SU-DHL-6 (cell line): ENCODE measurements at regions not wholly inside any gene's neighbourhood (a gene's known extent, or its start where the extent isn't known, plus 50 kb on each side); places are given as distances from the start of the nearest gene placed in this dataset.

Experiments used
- H2AFZ ChIP-seq: fragments of 200-600 bp; sonication (generic); 2 replicates; pipeline ENCODE4 v1.6.1; 2014; ENCODE audit warnings: low read depth, mild to moderate bottlenecking, moderate library complexity, mixed read lengths, antibody characterized with exemption, low read length; ENCODE audit not compliant: severe bottlenecking
- H3F3A ChIP-seq: fragments of 200-600 bp; shearing (Covaris generic); 2 replicates; pipeline ENCODE4 v1.6.0; 2016; ENCODE audit warnings: antibody characterized with exemption, mild to moderate bottlenecking; ENCODE audit not compliant: insufficient read depth
- H3K27ac ChIP-seq: fragments of 200-600 bp; sonication (generic); 2 replicates; pipeline ENCODE4 v1.5.1; 2016; ENCODE audit warnings: low read depth, mild to moderate bottlenecking, low read length, moderate library complexity, mixed read lengths
- H3K27me3 ChIP-seq: fragments of 200-600 bp; sonication (generic), shearing (Covaris generic); 2 replicates; pipeline ENCODE4 v1.6.0; 2014; ENCODE audit warnings: mild to moderate bottlenecking, low read length
- H3K36me3 ChIP-seq: fragments of 200-600 bp; sonication (generic); 2 replicates; pipeline ENCODE4 v1.6.1; 2014; ENCODE audit warnings: mild to moderate bottlenecking, low read length, mixed read lengths
- H3K4me2 ChIP-seq: fragments of 300-600, 200-600 bp; shearing (Covaris generic), sonication (generic); 2 replicates; pipeline ENCODE4 v1.6.0; 2014; ENCODE audit warnings: low read length, low read depth, mild to moderate bottlenecking; ENCODE audit not compliant: poor library complexity, severe bottlenecking
- H3K4me3 ChIP-seq: fragments of 200-600 bp; sonication (generic); 2 replicates; pipeline ENCODE4 v1.5.1; 2014; ENCODE audit warnings: antibody characterized with exemption, low read length, mild to moderate bottlenecking, mixed read lengths; ENCODE audit not compliant: insufficient read depth, poor library complexity, severe bottlenecking
- H3K79me2 ChIP-seq: fragments of 200-600 bp; sonication (generic); 2 replicates; pipeline ENCODE4 v1.6.1; 2014; ENCODE audit warnings: mild to moderate bottlenecking, low read length, moderate library complexity; ENCODE audit not compliant: insufficient read depth
- H3K9ac ChIP-seq: fragments of 200-600 bp; sonication (generic); 2 replicates; pipeline ENCODE4 v1.7.0; 2014; ENCODE audit warnings: mild to moderate bottlenecking, low read length
- H3K9me2 ChIP-seq: fragments of 200-600 bp; sonication (generic); replicated peaks from 2 replicates; pipeline ENCODE4 v1.6.1; 2014; ENCODE audit warnings: low read length; ENCODE audit not compliant: insufficient read depth
- H3K9me3 ChIP-seq: fragments of 200-600 bp; sonication (generic); 2 replicates; pipeline ENCODE4 v1.6.1; 2014; ENCODE audit warnings: low read length, mixed read lengths; ENCODE audit not compliant: insufficient read depth
- H4K20me1 ChIP-seq: fragments of 200-600 bp; sonication (generic); 2 replicates; pipeline ENCODE4 v1.6.1; 2014; ENCODE audit warnings: low read depth, mild to moderate bottlenecking, antibody characterized with exemption, low read length, moderate library complexity, mixed read lengths
- EZH2phosphoT487 ChIP-seq: fragments of 200-600 bp; sonication (generic), shearing (Covaris generic); conservative IDR thresholded peaks from 2 replicates; pipeline ENCODE4 v1.6.1; 2018; ENCODE audit warnings: mild to moderate bottlenecking, antibody characterized with exemption, low read length, moderate library complexity, mixed read lengths
- TF ChIP-seq, protein P1 (sequence below): fragments of 200-600 bp; sonication (generic); IDR thresholded peaks from one replicate; pipeline ENCODE4 v1.5.1; 2017; ENCODE audit warnings: antibody characterized with exemption, mild to moderate bottlenecking, low read length, moderate library complexity; ENCODE audit not compliant: insufficient read depth, poor library complexity, severe bottlenecking

- no peaks in the 10 kb centered on the region for H3K27me3 ChIP-seq
- H3K79me2 ChIP-seq, result no peaks in the 10 kb centered on the region
- no peaks in the 10 kb centered on the region for H3K36me3 ChIP-seq
- no peak overlapping the region for H3K4me3 ChIP-seq
- no peak overlapping the region for H3K9ac ChIP-seq
- no peak for TF ChIP-seq EZH2phosphoT487
- TF ChIP-seq, protein P1, sequence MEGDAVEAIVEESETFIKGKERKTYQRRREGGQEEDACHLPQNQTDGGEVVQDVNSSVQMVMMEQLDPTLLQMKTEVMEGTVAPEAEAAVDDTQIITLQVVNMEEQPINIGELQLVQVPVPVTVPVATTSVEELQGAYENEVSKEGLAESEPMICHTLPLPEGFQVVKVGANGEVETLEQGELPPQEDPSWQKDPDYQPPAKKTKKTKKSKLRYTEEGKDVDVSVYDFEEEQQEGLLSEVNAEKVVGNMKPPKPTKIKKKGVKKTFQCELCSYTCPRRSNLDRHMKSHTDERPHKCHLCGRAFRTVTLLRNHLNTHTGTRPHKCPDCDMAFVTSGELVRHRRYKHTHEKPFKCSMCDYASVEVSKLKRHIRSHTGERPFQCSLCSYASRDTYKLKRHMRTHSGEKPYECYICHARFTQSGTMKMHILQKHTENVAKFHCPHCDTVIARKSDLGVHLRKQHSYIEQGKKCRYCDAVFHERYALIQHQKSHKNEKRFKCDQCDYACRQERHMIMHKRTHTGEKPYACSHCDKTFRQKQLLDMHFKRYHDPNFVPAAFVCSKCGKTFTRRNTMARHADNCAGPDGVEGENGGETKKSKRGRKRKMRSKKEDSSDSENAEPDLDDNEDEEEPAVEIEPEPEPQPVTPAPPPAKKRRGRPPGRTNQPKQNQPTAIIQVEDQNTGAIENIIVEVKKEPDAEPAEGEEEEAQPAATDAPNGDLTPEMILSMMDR, result no peak
- H3K27ac ChIP-seq, result no peak overlapping the region
- H3K9me2 ChIP-seq, result no peaks in the 10 kb centered on the region
- no peak overlapping the region for H2AFZ ChIP-seq
- H3F3A ChIP-seq, result no peaks in the 10 kb centered on the region
- H3K9me3 ChIP-seq, result no peaks in the 10 kb centered on the region
- no peak overlapping the region for H3K4me2 ChIP-seq
- no peaks in the 10 kb centered on the region for H4K20me1 ChIP-seq
Observed at GRCh38 chr2:126177479-126177878, 478.5 kb upstream of the GYPC start.

DNA sequence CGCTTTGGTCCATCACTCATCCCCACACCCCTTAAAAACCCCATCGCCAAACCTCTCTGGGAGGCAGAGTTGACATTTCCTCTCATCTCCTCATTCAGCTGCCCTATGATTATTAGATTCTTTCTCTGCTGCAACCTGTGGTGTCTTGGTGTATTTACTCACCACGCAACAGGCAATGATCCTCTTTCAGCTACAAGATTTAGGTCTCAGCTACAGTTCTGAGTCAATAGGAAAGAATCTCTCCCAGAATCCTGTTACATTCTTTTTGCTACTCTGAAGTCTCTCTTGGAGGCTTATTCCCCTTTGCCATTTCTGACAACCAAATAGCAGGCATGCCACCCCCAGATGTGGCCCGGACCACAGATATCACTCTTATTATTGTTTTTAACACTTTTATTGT lies 468.3 kb upstream of the GYPC start:
- no peak overlapping the region for H3K27ac ChIP-seq
- H3K4me3 ChIP-seq, result no peak overlapping the region
- H3F3A ChIP-seq, result no peaks in the 10 kb centered on the region
- no peak overlapping the region for H3K4me2 ChIP-seq
- no peaks in the 10 kb centered on the region for H3K36me3 ChIP-seq
- H3K79me2 ChIP-seq, result no peaks in the 10 kb centered on the region
- no peak overlapping the region for H3K9ac ChIP-seq
- H3K9me2 ChIP-seq, result no peaks in the 10 kb centered on the region
- no peaks in the 10 kb centered on the region for H3K9me3 ChIP-seq
- H2AFZ ChIP-seq, result no peak overlapping the region
- H3K27me3 ChIP-seq, result no peaks in the 10 kb centered on the region
- TF ChIP-seq, protein P1, result no peak
- no peak for TF ChIP-seq EZH2phosphoT487
- no peaks in the 10 kb centered on the region for H4K20me1 ChIP-seq

- Histone ChIP-seq H3K9me3 (no peaks in the 10 kb centered on the region), H3K79me2 (no peaks in the 10 kb centered on the region), H3K27ac (no peak overlapping the region), H3K9ac (no peak overlapping the region), H2AFZ (no peak overlapping the region), H3K4me3 (no peak overlapping the region), H3F3A (no peaks in the 10 kb centered on the region), H4K20me1 (no peaks in the 10 kb centered on the region), H3K9me2 (no peaks in the 10 kb centered on the region), H3K27me3 (no peaks in the 10 kb centered on the region), H3K36me3 (no peaks in the 10 kb centered on the region), H3K4me2 (no peak overlapping the region)
- TF ChIP-seq EZH2phosphoT487, result no peak
- TF ChIP-seq, protein P1, result no peak
Observed at GRCh38 chr2:126189527-126189926, 466.4 kb upstream of the GYPC start.

DNA sequence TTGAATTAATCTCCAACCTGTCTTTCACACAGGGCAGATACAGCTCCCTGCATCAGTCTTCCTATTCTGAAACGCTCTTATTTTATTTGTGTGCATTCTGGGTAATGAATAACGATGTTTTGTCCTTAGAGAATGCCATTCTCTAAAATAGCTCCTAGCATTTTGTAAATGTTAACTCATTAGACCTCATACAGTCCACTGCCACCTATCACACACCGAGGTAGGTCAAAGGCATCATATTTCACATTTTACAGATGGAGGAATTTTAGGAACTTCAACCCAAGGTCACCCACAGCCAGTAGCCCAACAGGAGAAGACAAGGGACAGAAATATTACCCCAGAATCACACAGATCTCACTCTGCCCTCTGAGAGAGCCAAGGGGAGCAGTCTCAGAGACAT lies 455.4 kb upstream of the GYPC start:
- Histone ChIP-seq H3F3A (no peaks in the 10 kb centered on the region), H3K9ac (no peak overlapping the region), H3K4me3 (no peak overlapping the region), H3K36me3 (no peaks in the 10 kb centered on the region), H3K9me2 (no peaks in the 10 kb centered on the region), H3K9me3 (no peaks in the 10 kb centered on the region), H3K4me2 (no peak overlapping the region), H2AFZ (no peak overlapping the region), H3K27ac (no peak overlapping the region), H3K27me3 (no peaks in the 10 kb centered on the region), H4K20me1 (no peaks in the 10 kb centered on the region), H3K79me2 (no peaks in the 10 kb centered on the region)
- TF ChIP-seq, protein P1, result no peak
- no peak for TF ChIP-seq EZH2phosphoT487
